Keratinocyte (primary cell): ENCODE measurements at regions not wholly inside any gene's neighbourhood (a gene's known extent, or its start where the extent isn't known, plus 50 kb on each side); places are given as distances from the start of the nearest gene placed in this dataset.

ENCODE experiments used
- DNase-seq: peaks from one replicate; pipeline ENCODE4 v3.0.0-alpha.2; 2011; ENCODE audit warnings: low read depth, missing footprints, low spot score
- FAIRE-seq: peaks from 2 replicates; lab custom pipeline; 2011; peaks lifted over from hg19 to GRCh38; lab: Jason Lieb, UNC
- H2AFZ ChIP-seq: 2 replicates; pipeline ENCODE4 v1.6.0; 2012; ENCODE audit warnings: low read length, control low read depth, inconsistent platforms; ENCODE audit not compliant: control insufficient read depth
- H3K27ac ChIP-seq: 2 replicates; pipeline ENCODE4 v1.5.1; 2011; ENCODE audit warnings: low read length; ENCODE audit not compliant: control insufficient read depth, insufficient read depth
- H3K27me3 ChIP-seq: 3 replicates; pipeline ENCODE4 v1.6.0; 2011; ENCODE audit warnings: low read length; ENCODE audit not compliant: control insufficient read depth, insufficient read depth; ENCODE audit errors: extremely low read depth
- H3K36me3 ChIP-seq, 2 experiments: 2 replicates in 1 of 2; 3 replicates in 1 of 2; pipeline ENCODE4 v1.5.1; 2011; ENCODE audit warnings: low read length in 2 of 2, mild to moderate bottlenecking in 1 of 2; ENCODE audit not compliant: control insufficient read depth in 2 of 2, insufficient read depth in 2 of 2; ENCODE audit errors: extremely low read depth in 1 of 2
- H3K4me1 ChIP-seq: 3 replicates; pipeline ENCODE4 v1.5.1; 2011; ENCODE audit warnings: low read length; ENCODE audit not compliant: control insufficient read depth, insufficient read depth; ENCODE audit errors: extremely low read depth
- H3K4me2 ChIP-seq: 3 replicates; pipeline ENCODE4 v1.6.0; 2011; ENCODE audit warnings: low read depth, low read length; ENCODE audit not compliant: control insufficient read depth, insufficient read depth; ENCODE audit errors: extremely low read depth
- H3K4me3 ChIP-seq, 3 experiments: fragments of 200-600 bp in 1 of 3; sonication (generic) in 1 of 3; 2 replicates in 2 of 3; 3 replicates in 1 of 3; pipeline ENCODE4 v1.5.1; 2011 to 2016; ENCODE audit warnings: low read length in 3 of 3, mild to moderate bottlenecking in 3 of 3, control low read depth in 2 of 3, inconsistent platforms in 1 of 3, low read depth in 1 of 3, mixed read lengths in 1 of 3, mixed run types in 1 of 3, moderate library complexity in 1 of 3; ENCODE audit not compliant: control insufficient read depth in 2 of 3, insufficient read depth in 2 of 3; ENCODE audit errors: extremely low read depth in 1 of 3
- H3K79me2 ChIP-seq: 2 replicates; pipeline ENCODE4 v1.6.0; 2012; ENCODE audit warnings: low read length; ENCODE audit not compliant: control insufficient read depth, insufficient read depth
- H3K9ac ChIP-seq: 3 replicates; pipeline ENCODE4 v1.6.0; 2011; ENCODE audit warnings: low read length; ENCODE audit not compliant: control insufficient read depth, insufficient read depth; ENCODE audit errors: extremely low read depth
- H3K9me1 ChIP-seq: 3 replicates; pipeline ENCODE4 v1.6.0; 2011; ENCODE audit warnings: low read length; ENCODE audit not compliant: control insufficient read depth, insufficient read depth; ENCODE audit errors: extremely low read depth
- H3K9me3 ChIP-seq: 2 replicates; pipeline ENCODE4 v1.5.1; 2012; ENCODE audit warnings: low read depth, low read length; ENCODE audit not compliant: control insufficient read depth
- H4K20me1 ChIP-seq: 3 replicates; pipeline ENCODE4 v1.6.0; 2011; ENCODE audit warnings: low read length; ENCODE audit not compliant: control insufficient read depth, insufficient read depth; ENCODE audit errors: extremely low read depth
- EZH2 ChIP-seq: IDR thresholded peaks from one replicate; pipeline ENCODE4 v1.6.1; 2012; ENCODE audit warnings: inconsistent platforms, mild to moderate bottlenecking, low read length, moderate library complexity
- dilution Hi-C: fragments of 300-500 bp; cut with MboI; formaldehyde crosslinking; loops from one replicate; pipeline ENCODE4 v1.7.0; 2020; ENCODE audit warnings: low sequenced_read_pairs; ENCODE audit not compliant: extremely low pct_ligation_motif_present
- TF ChIP-seq, protein P1 (sequence below), 3 experiments: IDR thresholded peaks in 1 of 3; conservative IDR thresholded peaks in 1 of 3; optimal IDR thresholded peaks in 1 of 3; 2 replicates in 2 of 3; 3 replicates in 1 of 3; pipeline versions ENCODE3 to v1.5.1; 2011; ENCODE audit warnings: low read length in 3 of 3, mild to moderate bottlenecking in 3 of 3, moderate library complexity in 2 of 3, control low read depth in 1 of 3, inconsistent platforms in 1 of 3; ENCODE audit not compliant: insufficient read depth in 2 of 3; ENCODE audit errors: extremely low read depth in 1 of 3

DNA sequence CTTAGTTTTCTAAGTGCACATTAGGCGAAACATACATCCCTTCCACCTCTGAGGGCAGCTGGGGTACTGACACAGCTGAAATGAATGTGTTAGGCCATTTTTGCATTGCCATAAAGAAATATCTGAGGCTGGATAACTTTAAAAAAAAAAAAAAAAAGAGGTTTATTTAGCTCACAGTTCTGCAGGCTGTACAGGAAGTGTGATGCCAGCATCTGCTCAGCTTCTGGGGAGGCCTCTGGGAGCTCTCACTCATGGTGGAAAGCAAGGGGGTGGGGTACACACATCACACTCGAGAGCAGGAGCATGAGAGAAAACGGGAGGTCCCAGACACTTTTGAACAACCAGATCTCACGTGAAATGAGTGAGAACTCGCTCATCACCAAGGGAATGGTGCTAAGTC, 158.1 kb downstream of the PSMG1 start:
- Histone ChIP-seq H3K9ac (no peak overlapping the region), H3K27ac (no peak overlapping the region), H3K27me3 (no peaks in the 10 kb centered on the region), H3K9me1 (no peaks in the 10 kb centered on the region), H3K36me3 (no peaks in the 10 kb centered on the region), H3K4me1 (peaks cover 25% of the 10 kb centered on the region), H3K4me2 (no peak overlapping the region), H4K20me1 (no peaks in the 10 kb centered on the region), H3K9me3 (no peaks in the 10 kb centered on the region), H3K79me2 (no peaks in the 10 kb centered on the region), H2AFZ (no peak overlapping the region), H3K4me3 (no peak overlapping the region)
- FAIRE-seq, result no peak
- TF ChIP-seq EZH2, result no peak
- TF ChIP-seq, protein P1, sequence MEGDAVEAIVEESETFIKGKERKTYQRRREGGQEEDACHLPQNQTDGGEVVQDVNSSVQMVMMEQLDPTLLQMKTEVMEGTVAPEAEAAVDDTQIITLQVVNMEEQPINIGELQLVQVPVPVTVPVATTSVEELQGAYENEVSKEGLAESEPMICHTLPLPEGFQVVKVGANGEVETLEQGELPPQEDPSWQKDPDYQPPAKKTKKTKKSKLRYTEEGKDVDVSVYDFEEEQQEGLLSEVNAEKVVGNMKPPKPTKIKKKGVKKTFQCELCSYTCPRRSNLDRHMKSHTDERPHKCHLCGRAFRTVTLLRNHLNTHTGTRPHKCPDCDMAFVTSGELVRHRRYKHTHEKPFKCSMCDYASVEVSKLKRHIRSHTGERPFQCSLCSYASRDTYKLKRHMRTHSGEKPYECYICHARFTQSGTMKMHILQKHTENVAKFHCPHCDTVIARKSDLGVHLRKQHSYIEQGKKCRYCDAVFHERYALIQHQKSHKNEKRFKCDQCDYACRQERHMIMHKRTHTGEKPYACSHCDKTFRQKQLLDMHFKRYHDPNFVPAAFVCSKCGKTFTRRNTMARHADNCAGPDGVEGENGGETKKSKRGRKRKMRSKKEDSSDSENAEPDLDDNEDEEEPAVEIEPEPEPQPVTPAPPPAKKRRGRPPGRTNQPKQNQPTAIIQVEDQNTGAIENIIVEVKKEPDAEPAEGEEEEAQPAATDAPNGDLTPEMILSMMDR (optimal IDR thresholded peaks at IDR 0.05 in 1 of 3, IDR thresholded peaks at IDR 0.05 in 1 of 3, conservative IDR thresholded peaks at IDR 0.05 in 1 of 3; ENCODE audit: extremely low read depth in 1 of 3, insufficient read depth in 2 of 3, low read length in 3 of 3), result no peak
- dilution Hi-C loops, result no loop called here
- DNase-seq, result no peak

DNA sequence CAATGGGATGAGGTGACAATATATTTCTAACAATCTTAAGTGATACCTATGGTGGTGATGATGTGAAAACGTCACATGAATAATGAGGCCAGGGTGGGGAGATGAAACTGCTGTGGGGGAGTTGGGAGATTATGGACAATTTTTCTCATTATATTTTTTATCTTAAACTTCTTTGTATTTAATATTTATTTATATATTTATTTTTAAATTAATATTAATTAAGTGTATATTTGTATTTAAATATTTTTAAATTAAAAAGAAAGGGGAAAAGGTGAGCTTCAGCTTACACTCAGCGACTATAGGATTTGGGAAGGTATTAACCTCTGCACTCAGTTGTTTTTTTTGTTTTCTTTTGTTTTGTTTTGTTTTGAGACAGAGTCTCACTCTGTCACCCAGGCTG, 158.7 kb downstream of the PSMG1 start:
- Histone ChIP-seq H3K4me2 (no peak overlapping the region), H3K4me1 (peaks cover 24% of the 10 kb centered on the region), H3K27ac (no peak overlapping the region), H3K4me3 (no peak overlapping the region), H3K27me3 (no peaks in the 10 kb centered on the region), H3K9me3 (no peaks in the 10 kb centered on the region), H3K9me1 (no peaks in the 10 kb centered on the region), H2AFZ (no peak overlapping the region), H3K36me3 (no peaks in the 10 kb centered on the region), H3K9ac (no peak overlapping the region), H4K20me1 (no peaks in the 10 kb centered on the region), H3K79me2 (no peaks in the 10 kb centered on the region)
- TF ChIP-seq, protein P1 (optimal IDR thresholded peaks at IDR 0.05 in 1 of 3, IDR thresholded peaks at IDR 0.05 in 1 of 3, conservative IDR thresholded peaks at IDR 0.05 in 1 of 3; ENCODE audit: extremely low read depth in 1 of 3, insufficient read depth in 2 of 3, low read length in 3 of 3), result no peak
- TF ChIP-seq EZH2, result no peak
- dilution Hi-C loops, result no loop called here
- DNase-seq, result no peak
- no peak for FAIRE-seq
